22Rv1 (cell line): ENCODE measurements at regions not wholly inside any gene's neighbourhood (a gene's known extent, or its start where the extent isn't known, plus 50 kb on each side); places are given as distances from the start of the nearest gene placed in this dataset.

Source experiments
- ZFX ChIP-seq: fragments of 450-650 bp; IDR thresholded peaks from 2 replicates; pipeline ENCODE4 v1.6.1; 2017; ENCODE audit warnings: antibody characterized with exemption, borderline replicate concordance
- TF ChIP-seq, protein P1 (sequence below): fragments of 450-650 bp; IDR thresholded peaks from 2 replicates; pipeline ENCODE4 v1.5.1; 2017; ENCODE audit warnings: mild to moderate bottlenecking

DNA sequence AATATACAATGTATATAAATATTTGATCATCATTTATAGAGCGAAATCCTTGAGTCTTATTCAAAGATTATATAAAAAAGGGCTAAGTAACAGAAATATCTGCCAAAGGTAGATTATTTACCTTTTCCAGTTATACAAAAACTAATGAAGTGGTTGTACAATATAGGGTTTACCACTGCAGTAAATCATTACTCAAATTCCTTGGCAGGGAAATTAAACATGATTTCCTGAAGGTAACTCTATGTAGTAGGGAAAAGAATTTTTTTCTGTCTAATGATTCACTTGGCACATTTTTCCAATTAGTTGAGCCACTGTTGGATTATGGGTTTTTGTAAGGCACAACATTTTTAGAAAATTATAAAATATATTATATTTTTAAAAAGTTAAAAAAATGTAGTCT is 129.6 kb downstream of the NR2F2 start:
- TF ChIP-seq, protein P1, sequence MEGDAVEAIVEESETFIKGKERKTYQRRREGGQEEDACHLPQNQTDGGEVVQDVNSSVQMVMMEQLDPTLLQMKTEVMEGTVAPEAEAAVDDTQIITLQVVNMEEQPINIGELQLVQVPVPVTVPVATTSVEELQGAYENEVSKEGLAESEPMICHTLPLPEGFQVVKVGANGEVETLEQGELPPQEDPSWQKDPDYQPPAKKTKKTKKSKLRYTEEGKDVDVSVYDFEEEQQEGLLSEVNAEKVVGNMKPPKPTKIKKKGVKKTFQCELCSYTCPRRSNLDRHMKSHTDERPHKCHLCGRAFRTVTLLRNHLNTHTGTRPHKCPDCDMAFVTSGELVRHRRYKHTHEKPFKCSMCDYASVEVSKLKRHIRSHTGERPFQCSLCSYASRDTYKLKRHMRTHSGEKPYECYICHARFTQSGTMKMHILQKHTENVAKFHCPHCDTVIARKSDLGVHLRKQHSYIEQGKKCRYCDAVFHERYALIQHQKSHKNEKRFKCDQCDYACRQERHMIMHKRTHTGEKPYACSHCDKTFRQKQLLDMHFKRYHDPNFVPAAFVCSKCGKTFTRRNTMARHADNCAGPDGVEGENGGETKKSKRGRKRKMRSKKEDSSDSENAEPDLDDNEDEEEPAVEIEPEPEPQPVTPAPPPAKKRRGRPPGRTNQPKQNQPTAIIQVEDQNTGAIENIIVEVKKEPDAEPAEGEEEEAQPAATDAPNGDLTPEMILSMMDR = no peak
- TF ChIP-seq ZFX = no peak
